Prostate gland (tissue), 2 donors: ENCODE measurements at regions not wholly inside any gene's neighbourhood (a gene's known extent, or its start where the extent isn't known, plus 50 kb on each side); places are given as distances from the start of the nearest gene placed in this dataset.

Experiments
- POLR2A ChIP-seq: fragments of 450-650 bp; IDR thresholded peaks from one replicate; pipeline ENCODE4 v1.6.1; 2016; ENCODE audit warnings: antibody characterized with exemption, mild to moderate bottlenecking
- TF ChIP-seq, protein P1 (sequence below), 4 experiments: fragments of 200-600 bp in 2 of 4; fragments of 450-650 bp in 2 of 4; sonication (generic) in 2 of 4; IDR thresholded peaks; 1 replicate in 3 of 4; 2 replicates in 1 of 4; pipeline ENCODE4 v1.5.1; 2016 to 2019; ENCODE audit warnings: antibody characterized with exemption in 4 of 4, mild to moderate bottlenecking in 2 of 4, moderate library complexity in 2 of 4

DNA sequence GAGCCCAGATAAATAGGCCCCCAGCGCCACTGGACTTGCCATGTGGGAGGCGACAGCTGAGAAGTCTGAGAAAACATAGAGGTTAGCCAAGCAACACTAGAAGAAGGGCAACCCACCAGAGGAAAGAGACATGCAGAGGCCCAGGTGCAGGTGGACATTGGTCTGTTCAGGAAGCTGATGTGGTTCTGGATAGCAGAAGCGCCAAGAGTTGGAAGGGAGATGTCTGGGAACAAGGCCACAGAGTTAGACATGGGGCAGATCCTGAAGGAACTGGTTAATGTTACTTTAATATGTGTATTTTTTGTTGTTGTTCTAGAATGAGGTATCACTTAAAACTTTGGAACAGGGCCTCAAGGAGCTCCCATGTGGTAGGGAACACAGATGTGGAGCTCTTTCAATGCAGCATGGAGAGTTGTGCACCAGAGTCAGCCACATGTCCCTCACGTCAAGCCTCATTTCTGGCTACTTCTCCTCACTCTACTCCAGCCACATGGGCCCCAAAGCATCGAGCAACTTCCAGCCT lies 62.2 kb upstream of the PKDCC start:
- TF ChIP-seq, protein P1, sequence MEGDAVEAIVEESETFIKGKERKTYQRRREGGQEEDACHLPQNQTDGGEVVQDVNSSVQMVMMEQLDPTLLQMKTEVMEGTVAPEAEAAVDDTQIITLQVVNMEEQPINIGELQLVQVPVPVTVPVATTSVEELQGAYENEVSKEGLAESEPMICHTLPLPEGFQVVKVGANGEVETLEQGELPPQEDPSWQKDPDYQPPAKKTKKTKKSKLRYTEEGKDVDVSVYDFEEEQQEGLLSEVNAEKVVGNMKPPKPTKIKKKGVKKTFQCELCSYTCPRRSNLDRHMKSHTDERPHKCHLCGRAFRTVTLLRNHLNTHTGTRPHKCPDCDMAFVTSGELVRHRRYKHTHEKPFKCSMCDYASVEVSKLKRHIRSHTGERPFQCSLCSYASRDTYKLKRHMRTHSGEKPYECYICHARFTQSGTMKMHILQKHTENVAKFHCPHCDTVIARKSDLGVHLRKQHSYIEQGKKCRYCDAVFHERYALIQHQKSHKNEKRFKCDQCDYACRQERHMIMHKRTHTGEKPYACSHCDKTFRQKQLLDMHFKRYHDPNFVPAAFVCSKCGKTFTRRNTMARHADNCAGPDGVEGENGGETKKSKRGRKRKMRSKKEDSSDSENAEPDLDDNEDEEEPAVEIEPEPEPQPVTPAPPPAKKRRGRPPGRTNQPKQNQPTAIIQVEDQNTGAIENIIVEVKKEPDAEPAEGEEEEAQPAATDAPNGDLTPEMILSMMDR (IDR thresholded peaks at IDR 0.05) = no peak
- TF ChIP-seq POLR2A = no peak
